Left ventricle myocardium superior (tissue), 1 donor: ENCODE measurements at regions not wholly inside any gene's neighbourhood (a gene's known extent, or its start where the extent isn't known, plus 50 kb on each side); places are given as distances from the start of the nearest gene placed in this dataset.

ENCODE experiments used
- ATAC-seq: fragments of 200-7000 bp; cut with Tn5 transposase; one replicate; pipeline ENCODE4 v1.9.1; 2020; ENCODE audit warnings: mild to moderate bottlenecking, moderate library complexity
- DNase-seq: peaks from one replicate; pipeline ENCODE4 v3.0.0-alpha.2; 2020
- intact Hi-C: fragments of 100-400 bp; cut with micrococcal nuclease; formaldehyde crosslinking; loops from one replicate; pipeline ENCODE4 v1.11.0; 2022
- donor health status: DM: no; HTN: yes; CAD: no; lungs with severe emphysema.

- ATAC-seq = no peak
- intact Hi-C loops = no loop called here
- no peak for DNase-seq
Observed at GRCh38 chr17:14986127-14986526, 279.0 kb downstream of the PMP22 start.

DNA sequence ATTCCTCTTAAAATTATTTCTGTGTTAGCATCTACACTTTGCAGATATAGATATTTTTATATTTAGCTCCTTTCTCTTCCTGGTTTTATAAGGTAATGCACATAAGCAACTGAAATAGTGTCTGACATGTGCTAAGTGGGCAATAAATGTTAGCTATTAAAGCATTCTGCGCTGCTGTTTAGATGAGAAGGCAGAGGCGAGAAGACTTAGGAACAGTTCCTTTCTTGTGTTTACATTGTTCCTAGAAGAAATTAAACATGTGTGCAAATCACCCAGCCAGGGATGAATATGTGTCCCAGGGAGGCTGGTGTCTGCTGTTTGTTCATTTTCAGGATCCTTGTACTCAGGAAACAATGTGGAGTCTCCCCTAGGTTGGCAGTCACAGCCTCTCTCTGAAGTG, 292.3 kb downstream of the PMP22 start:
- ATAC-seq = no peak
- DNase-seq = no peak
- intact Hi-C loops = no loop called here

DNA sequence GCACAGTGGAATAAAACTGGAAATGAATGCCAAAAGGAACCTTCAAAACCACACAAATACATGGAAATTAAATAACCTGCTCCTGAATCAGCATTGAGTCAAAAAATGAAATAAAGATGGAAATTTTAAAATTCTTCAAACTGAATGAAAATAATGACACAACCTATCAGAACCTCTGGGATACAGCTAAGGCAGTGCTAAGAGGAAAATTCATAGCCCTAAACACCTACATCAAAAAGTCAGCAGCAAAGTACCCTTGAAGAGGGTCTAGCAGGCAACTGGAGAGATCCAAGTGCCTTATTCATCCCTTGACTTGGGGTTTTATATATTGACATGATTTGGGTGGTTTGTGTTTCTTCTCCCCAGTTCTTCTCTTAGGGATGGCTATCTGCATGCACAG, 294.1 kb downstream of the PMP22 start:
- intact Hi-C loops = no loop called here
- no peak for ATAC-seq
- DNase-seq = no peak

- DNase-seq (no peak), ATAC-seq (no peak)
- intact Hi-C loops = no loop called here
Observed at GRCh38 chr17:14959106-14959648, 305.9 kb downstream of the PMP22 start.

- ATAC-seq = no peak
- DNase-seq = no peak
Observed at GRCh38 chr17:14953405-14953804, 311.7 kb downstream of the PMP22 start.

DNA sequence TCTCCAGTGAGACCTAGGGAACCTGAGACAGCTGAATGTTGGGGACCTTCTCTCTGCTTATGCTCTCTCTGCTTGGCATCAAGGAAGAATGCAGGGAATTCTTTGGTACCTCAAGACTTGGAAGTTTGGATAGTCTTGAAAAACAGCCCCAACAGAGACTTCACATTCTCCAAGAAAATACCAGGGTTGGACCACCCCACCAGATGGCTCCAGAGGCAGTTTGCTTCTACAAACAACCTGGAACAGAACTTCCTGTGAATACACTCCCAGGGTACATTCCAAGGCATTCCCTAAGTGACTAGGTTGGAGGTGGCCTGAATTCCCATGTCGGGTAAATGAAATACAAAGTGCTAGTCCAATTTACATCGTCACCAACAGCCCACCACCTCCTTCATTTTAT, 314.4 kb downstream of the PMP22 start:
- intact Hi-C loops = no loop called here
- ATAC-seq (no peak), DNase-seq (no peak)

More at GRCh38 chr17:14953405-14953804, 311.7 kb downstream of the PMP22 start:
- intact Hi-C loops = no loop called here

GRCh38 chr17:14950216-14950615, 314.9 kb downstream of the PMP22 start:
- intact Hi-C loops = no loop called here
- no peak for DNase-seq
- ATAC-seq = no peak

DNA sequence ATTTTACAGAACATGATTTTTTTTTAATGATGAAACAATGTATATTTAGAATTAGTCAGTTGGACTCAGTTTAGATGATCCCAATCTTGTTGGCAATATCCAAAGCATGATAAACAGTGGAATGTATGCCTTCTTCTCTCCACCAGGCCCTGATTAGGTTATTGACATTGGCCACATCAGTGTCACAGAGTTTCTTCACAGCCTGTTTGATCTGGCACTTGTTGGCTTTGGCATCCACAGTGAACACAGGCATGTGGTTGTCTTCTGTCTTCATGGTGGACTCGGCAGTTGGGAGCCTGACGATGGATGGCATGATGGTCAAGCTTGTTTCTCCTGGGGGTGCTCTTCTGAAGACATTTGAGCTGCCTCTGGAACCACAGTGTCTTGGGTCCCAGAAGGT, 317.5 kb downstream of the PMP22 start:
- no peak for ATAC-seq
- intact Hi-C loops = no loop called here

DNA sequence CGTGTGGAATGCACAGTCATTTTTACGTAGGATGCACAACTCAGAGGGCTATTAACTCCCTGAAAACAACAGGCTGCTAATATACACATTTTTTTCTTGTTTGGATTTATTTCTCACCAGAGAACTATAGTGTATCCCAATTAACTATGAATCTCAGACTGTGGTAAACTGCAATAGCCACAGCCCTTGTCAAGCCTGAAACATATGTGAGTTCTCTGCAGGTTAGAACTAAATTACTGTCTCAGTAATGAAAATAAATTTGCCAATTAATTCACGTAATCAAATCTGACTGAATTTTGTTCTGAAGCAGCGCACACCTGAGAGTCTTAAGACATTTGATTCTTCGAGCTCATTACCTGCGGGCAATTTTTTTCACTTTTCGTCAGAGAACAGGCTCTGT, 318.6 kb downstream of the PMP22 start:
- intact Hi-C loops = no loop called here
- no peak for ATAC-seq
- DNase-seq = no peak

More for the DNA sequence above, 317.5 kb downstream of the PMP22 start:
- DNase-seq = no peak

GRCh38 chr17:14942526-14943190, 322.5 kb downstream of the PMP22 start:
- DNase-seq (no peak), ATAC-seq (no peak)
- intact Hi-C loops = no loop called here

- ATAC-seq (no peak), DNase-seq (no peak)
- intact Hi-C loops = no loop called here
Observed at GRCh38 chr17:14940938-14941265, 324.2 kb downstream of the PMP22 start.

DNA sequence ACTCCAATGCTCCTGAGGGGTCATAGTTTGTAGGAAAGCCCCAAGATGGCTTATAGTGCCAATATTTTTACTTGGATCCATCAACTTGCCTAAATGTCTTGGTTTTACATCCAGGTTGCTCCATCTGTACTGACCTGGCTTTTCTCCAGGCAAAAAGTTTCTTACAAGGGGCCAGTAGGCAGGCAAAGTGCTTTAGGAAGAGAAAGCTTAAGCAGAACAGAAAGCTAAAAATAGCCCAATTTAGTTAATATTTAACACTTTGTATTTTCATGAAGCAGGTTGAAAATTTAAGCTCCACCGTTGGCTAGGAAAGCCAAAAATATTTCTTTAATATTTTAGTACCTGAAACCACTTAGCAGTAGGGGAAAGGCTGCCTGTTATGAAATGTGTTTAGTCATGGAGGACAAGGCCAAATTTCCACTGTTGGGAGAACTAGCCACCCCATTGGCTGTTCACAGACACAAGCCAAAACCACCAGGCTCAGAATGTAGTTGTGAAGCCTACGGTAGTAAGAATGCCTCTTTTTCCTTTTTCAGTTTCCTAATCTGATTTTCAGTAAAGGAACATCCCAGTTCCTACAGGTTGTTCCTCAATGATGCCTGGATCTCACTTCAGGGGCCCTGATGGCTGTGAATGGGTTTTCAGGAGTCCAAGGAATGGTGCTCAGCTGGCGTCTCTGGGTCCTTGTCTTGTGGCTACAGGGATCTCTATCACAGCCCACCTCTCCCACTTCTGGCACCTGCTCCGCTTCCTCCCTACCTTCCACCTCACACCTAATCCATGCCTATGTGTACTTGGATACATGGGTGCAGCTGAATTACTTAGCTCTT, 324.8 kb downstream of the PMP22 start:
- DNase-seq = no peak
- no peak for ATAC-seq
- intact Hi-C loops = no loop called here

GRCh38 chr17:14935845-14936485, 329.2 kb downstream of the PMP22 start:
- intact Hi-C loops = loop anchor here (10.0 kb wide), 1 partner anchor 219 kb away; no protein-coding TSS in a partner anchor
- DNase-seq (no peak), ATAC-seq (no peak)

DNA sequence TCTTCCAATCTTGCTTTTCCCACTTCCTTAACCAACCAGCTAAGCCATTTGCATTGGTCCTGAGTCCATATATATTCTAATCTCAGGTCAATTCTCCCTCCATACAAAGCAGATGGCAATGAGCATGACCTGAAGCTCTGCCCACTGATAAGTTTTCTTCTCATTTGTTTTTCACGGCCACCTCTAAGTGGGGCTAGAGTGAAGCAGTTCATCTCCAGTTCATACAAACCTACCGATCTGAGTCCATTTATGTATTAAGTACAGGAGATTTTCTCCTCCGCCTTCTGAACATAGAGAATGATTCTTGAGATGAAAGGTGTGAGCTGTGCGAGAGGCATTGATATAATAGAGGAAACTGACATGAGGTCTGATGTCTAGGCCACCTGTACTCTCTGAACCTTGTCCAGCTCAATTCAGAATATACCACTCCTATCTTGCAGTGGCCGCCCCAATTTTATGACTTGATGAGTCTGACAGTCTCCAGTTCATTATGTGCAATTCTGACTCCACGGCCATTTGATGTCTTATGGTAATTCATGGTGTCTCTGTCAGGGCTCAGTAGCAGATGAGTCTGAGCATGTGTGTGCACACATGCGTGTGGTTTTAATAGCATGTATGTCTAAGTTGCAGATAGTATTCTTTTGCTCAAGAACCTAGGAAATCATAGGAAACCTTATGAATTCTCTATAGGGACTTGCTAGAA, 329.8 kb downstream of the PMP22 start:
- intact Hi-C loops = loop anchor here (10.0 kb wide), 1 partner anchor 220 kb away; no protein-coding TSS in a partner anchor
- DNase-seq (no peak), ATAC-seq (no peak)

DNA sequence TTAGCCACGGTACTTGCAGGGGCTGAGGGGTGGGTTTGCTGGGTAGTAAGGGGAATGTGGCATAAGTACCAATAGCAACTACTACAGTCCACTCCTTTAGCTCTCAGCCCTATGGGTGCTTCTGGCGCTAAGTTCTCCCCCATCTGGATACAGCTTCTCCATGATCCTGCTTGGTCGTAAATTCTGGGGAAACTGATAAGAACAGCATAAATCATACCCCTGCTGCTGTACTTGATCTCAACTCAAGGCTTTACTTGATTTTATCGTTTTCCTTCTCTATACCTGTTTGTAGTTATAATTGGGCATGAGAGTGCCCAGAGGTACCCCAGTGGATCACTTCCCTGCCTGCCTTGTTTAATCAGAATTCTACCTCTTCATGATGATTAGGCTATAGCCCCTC, 331.4 kb downstream of the PMP22 start:
- intact Hi-C loops = loop anchor here (10.0 kb wide), 1 partner anchor 221 kb away; no protein-coding TSS in a partner anchor
- ATAC-seq (no peak), DNase-seq (no peak)

DNA sequence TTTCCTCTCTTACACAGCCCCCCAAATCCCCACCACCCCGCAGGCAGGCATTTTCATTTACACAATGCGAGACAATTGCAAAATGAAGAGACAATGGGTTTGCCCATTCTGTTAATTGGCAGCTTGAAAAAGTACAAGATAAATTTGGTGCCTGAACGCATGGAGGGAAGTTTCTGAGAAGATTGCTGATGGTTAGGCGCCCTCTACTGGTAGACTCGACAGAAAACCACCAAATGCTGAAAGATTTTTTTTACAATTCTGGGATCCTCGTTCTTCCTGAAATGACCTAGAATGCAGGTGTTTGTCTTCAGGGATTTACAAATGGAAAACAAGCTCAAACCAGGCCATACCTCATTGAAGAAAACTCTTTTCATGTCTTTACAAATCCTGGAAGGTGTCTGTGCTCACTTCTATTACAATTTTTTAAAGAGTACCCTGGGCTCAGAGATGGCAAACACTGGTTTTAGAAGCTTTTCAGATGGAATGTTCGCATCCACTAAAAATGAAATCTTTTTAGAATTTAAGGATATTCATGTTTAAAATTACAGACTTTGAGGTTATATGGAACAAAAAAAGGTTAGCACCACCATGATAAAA, 338.5 kb downstream of the PMP22 start:
- no peak for ATAC-seq
- no peak for DNase-seq
- intact Hi-C loops = loop anchor here (5.0 kb wide), 1 partner anchor 1329 kb away; no protein-coding TSS in a partner anchor

DNA sequence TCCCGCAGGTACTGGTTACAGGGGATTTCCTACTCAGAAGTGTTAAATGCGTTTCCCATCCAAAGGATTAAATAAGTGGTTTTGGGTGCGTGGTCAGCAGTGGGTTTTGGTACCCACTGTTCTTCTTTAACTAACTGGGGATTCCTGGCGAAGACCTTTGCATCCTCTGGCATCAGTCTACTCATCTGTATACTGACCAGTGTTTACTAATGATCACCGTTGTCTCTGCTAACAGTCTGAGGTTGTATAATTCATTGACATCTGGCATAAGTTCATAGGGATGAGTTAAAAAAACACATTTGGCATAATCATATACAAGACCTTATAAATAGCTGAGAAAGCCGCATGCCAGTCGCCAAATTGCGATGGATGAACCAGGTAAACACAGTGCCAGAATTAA, 339.1 kb downstream of the PMP22 start:
- no peak for DNase-seq
- intact Hi-C loops = loop anchor here (5.0 kb wide), 1 partner anchor 1329 kb away; no protein-coding TSS in a partner anchor
- ATAC-seq = no peak

DNA sequence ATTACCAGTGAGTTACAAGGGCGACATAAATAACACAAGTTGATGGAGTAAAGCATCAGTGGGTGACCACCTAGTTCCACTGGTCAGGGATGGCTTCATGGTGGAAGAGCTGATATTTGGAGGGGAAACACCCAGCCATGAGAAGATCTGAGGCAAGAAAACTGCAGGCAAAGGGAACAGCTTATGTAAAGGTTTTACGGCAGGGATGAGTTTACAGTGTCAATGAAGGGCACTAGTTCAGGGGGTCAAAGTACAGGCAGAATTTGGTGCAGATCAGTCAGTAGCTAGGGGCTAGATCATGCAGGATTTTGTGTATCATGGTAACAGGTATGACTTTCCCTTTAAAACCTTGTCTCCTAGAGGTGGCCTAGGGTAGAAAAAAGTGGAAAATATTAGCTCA, 339.6 kb downstream of the PMP22 start:
- ATAC-seq = no peak
- DNase-seq = no peak
- intact Hi-C loops = loop anchor here (5.0 kb wide), 1 partner anchor 1328 kb away; no protein-coding TSS in a partner anchor

GRCh38 chr17:14923981-14924380, 341.1 kb downstream of the PMP22 start:
- intact Hi-C loops = no loop called here
- ATAC-seq = no peak
- no peak for DNase-seq
